ENCODE measurements at regions not wholly inside any gene's neighbourhood (a gene's known extent, or its start where the extent isn't known, plus 50 kb on each side); places are given as distances from the start of the nearest gene placed in this dataset.

- CTCF ChIA-PET (ENCODE audit: partially characterized antibody) = no interaction called here
- H3K27me3 Mint-ChIP-seq = peaks cover 6 to 18% of the 10 kb centered on the region in 2 donors
Observed at GRCh38 chr22:27329131-27329850, 472.3 kb downstream of the MN1 start.

GRCh38 chr22:27329966-27330645, 471.4 kb downstream of the MN1 start:
- POLR2A ChIA-PET (ENCODE audit: partially characterized antibody) = no interaction called here
- no peaks in the 10 kb centered on the region for H3K9me3 ChIP-seq (ENCODE audit: control insufficient read depth in 1 of 2, low read length in 2 of 2)
- intact Hi-C loops (cut with micrococcal nuclease) = no loop called here
- H3K36me3 Mint-ChIP-seq = no peaks in the 10 kb centered on the region
- no peak for DNase-seq
- H3K4me3 Mint-ChIP-seq = no peak overlapping the region
- H3K4me3 ChIP-seq (ENCODE audit: low read length in 2 of 2) = no peak overlapping the region
- H3K27ac Mint-ChIP-seq = no peak overlapping the region
- no peak overlapping the region for H3K27ac ChIP-seq (ENCODE audit: low read depth, low read length)
- CTCF ChIA-PET (ENCODE audit: partially characterized antibody) = no interaction called here
- peaks cover 8% of the 10 kb centered on the region for H3K27me3 ChIP-seq (ENCODE audit: insufficient read depth, low read length)
- H3K27me3 Mint-ChIP-seq = peaks cover 6 to 22% of the 10 kb centered on the region in 2 donors
- H3K4me1 ChIP-seq (ENCODE audit: insufficient read depth, low read length) = no peaks in the 10 kb centered on the region
- H3K9me3 Mint-ChIP-seq = peaks cover 0 to 4% (median 0%) of the 10 kb centered on the region in 8 donors
- H3K4me1 Mint-ChIP-seq = no peaks in the 10 kb centered on the region
- H3K36me3 ChIP-seq (ENCODE audit: insufficient read depth, low read length) = no peaks in the 10 kb centered on the region

More at GRCh38 chr22:27329131-27329850, 472.3 kb downstream of the MN1 start:
- H3K4me3 ChIP-seq (ENCODE audit: low read length in 2 of 2) = no peak overlapping the region
- H3K27ac Mint-ChIP-seq = no peak overlapping the region
- DNase-seq = no peak
- intact Hi-C loops (cut with micrococcal nuclease) = no loop called here
- H3K9me3 ChIP-seq (ENCODE audit: control insufficient read depth in 1 of 2, low read length in 2 of 2) = no peaks in the 10 kb centered on the region
- no peaks in the 10 kb centered on the region for H3K36me3 Mint-ChIP-seq
- no peaks in the 10 kb centered on the region for H3K4me1 Mint-ChIP-seq
- peaks cover 0 to 5% (median 3%) of the 10 kb centered on the region in 8 donors for H3K9me3 Mint-ChIP-seq
- POLR2A ChIA-PET (ENCODE audit: partially characterized antibody) = no interaction called here
- H3K27me3 ChIP-seq (ENCODE audit: insufficient read depth, low read length) = peaks cover 8% of the 10 kb centered on the region
- H3K4me3 Mint-ChIP-seq = peak overlapping the region in 1 of 8 donors; percentile 33
- no peaks in the 10 kb centered on the region for H3K4me1 ChIP-seq (ENCODE audit: insufficient read depth, low read length)
- no peak overlapping the region for H3K27ac ChIP-seq (ENCODE audit: low read depth, low read length)
- no peaks in the 10 kb centered on the region for H3K36me3 ChIP-seq (ENCODE audit: insufficient read depth, low read length)

- Histone ChIP-seq H3K27me3 (ENCODE audit: insufficient read depth, low read length) (peaks cover 8% of the 10 kb centered on the region), H3K27ac (ENCODE audit: low read depth, low read length) (no peak overlapping the region), H3K9me3 (ENCODE audit: control insufficient read depth in 1 of 2, low read length in 2 of 2) (no peaks in the 10 kb centered on the region), H3K4me1 (ENCODE audit: insufficient read depth, low read length) (no peaks in the 10 kb centered on the region), H3K4me3 (ENCODE audit: low read length in 2 of 2) (no peak overlapping the region), H3K36me3 (ENCODE audit: insufficient read depth, low read length) (no peaks in the 10 kb centered on the region)
- ChIA-PET POLR2A (ENCODE audit: partially characterized antibody) (no interaction called here), CTCF (ENCODE audit: partially characterized antibody) (no interaction called here)
- H3K27ac Mint-ChIP-seq = no peak overlapping the region
- H3K4me3 Mint-ChIP-seq = no peak overlapping the region
- peaks cover 6 to 22% of the 10 kb centered on the region in 2 donors for H3K27me3 Mint-ChIP-seq
- peaks cover 0 to 4% (median 0%) of the 10 kb centered on the region in 8 donors for H3K9me3 Mint-ChIP-seq
- no peaks in the 10 kb centered on the region for H3K4me1 Mint-ChIP-seq
- no peak for DNase-seq
- intact Hi-C loops (cut with micrococcal nuclease) = no loop called here
- H3K36me3 Mint-ChIP-seq = no peaks in the 10 kb centered on the region
Observed at GRCh38 chr22:27331526-27332281, 469.9 kb downstream of the MN1 start.

GRCh38 chr22:27335102-27335660, 466.4 kb downstream of the MN1 start:
- intact Hi-C loops (cut with micrococcal nuclease) = no loop called here
- Histone ChIP-seq H3K4me1 (ENCODE audit: insufficient read depth, low read length) (no peaks in the 10 kb centered on the region), H3K27me3 (ENCODE audit: insufficient read depth, low read length) (peaks cover 8% of the 10 kb centered on the region), H3K4me3 (ENCODE audit: low read length in 2 of 2) (no peak overlapping the region), H3K27ac (ENCODE audit: low read depth, low read length) (no peak overlapping the region), H3K36me3 (ENCODE audit: insufficient read depth, low read length) (no peaks in the 10 kb centered on the region), H3K9me3 (ENCODE audit: control insufficient read depth in 1 of 2, low read length in 2 of 2) (no peaks in the 10 kb centered on the region)
- no peak overlapping the region for H3K27ac Mint-ChIP-seq
- ChIA-PET POLR2A (ENCODE audit: partially characterized antibody) (no interaction called here), CTCF (ENCODE audit: partially characterized antibody) (no interaction called here)
- no peaks in the 10 kb centered on the region for H3K4me1 Mint-ChIP-seq
- H3K27me3 Mint-ChIP-seq = peaks cover 6 to 18% of the 10 kb centered on the region in 2 donors
- H3K4me3 Mint-ChIP-seq = no peak overlapping the region
- no peak for DNase-seq
- peaks cover 0 to 2% (median 0%) of the 10 kb centered on the region in 8 donors for H3K9me3 Mint-ChIP-seq
- H3K36me3 Mint-ChIP-seq = no peaks in the 10 kb centered on the region

- H3K9me3 Mint-ChIP-seq = peaks cover 0 to 2% (median 0%) of the 10 kb centered on the region in 8 donors
- no peaks in the 10 kb centered on the region for H3K9me3 ChIP-seq (ENCODE audit: control insufficient read depth in 1 of 2, low read length in 2 of 2)
- no peaks in the 10 kb centered on the region for H3K27me3 ChIP-seq (ENCODE audit: insufficient read depth, low read length)
- no peaks in the 10 kb centered on the region for H3K4me1 ChIP-seq (ENCODE audit: insufficient read depth, low read length)
- H3K4me3 ChIP-seq (ENCODE audit: low read length in 2 of 2) = no peak overlapping the region
- POLR2A ChIA-PET (ENCODE audit: partially characterized antibody) = no interaction called here
- intact Hi-C loops (cut with micrococcal nuclease) = no loop called here
- CTCF ChIA-PET (ENCODE audit: partially characterized antibody) = no interaction called here
- no peak overlapping the region for H3K27ac Mint-ChIP-seq
- H3K4me1 Mint-ChIP-seq = no peaks in the 10 kb centered on the region
- H3K27me3 Mint-ChIP-seq = peaks cover 2 to 15% of the 10 kb centered on the region in 2 donors
- DNase-seq = no peak
- no peak overlapping the region for H3K27ac ChIP-seq (ENCODE audit: low read depth, low read length)
- H3K4me3 Mint-ChIP-seq = no peak overlapping the region
- H3K36me3 ChIP-seq (ENCODE audit: insufficient read depth, low read length) = no peaks in the 10 kb centered on the region
- no peaks in the 10 kb centered on the region for H3K36me3 Mint-ChIP-seq
Observed at GRCh38 chr22:27336151-27337090, 465.1 kb downstream of the MN1 start.

- DNase-seq = no peak
- H3K9me3 Mint-ChIP-seq = peaks cover 0 to 3% (median 0%) of the 10 kb centered on the region in 8 donors
- H3K27me3 Mint-ChIP-seq = peaks cover 0 to 13% of the 10 kb centered on the region in 2 donors
- no peaks in the 10 kb centered on the region for H3K4me1 Mint-ChIP-seq
- Histone ChIP-seq H3K9me3 (ENCODE audit: control insufficient read depth in 1 of 2, low read length in 2 of 2) (no peaks in the 10 kb centered on the region), H3K4me3 (ENCODE audit: low read length in 2 of 2) (no peak overlapping the region), H3K4me1 (ENCODE audit: insufficient read depth, low read length) (no peaks in the 10 kb centered on the region), H3K27ac (ENCODE audit: low read depth, low read length) (no peak overlapping the region), H3K27me3 (ENCODE audit: insufficient read depth, low read length) (no peaks in the 10 kb centered on the region), H3K36me3 (ENCODE audit: insufficient read depth, low read length) (no peaks in the 10 kb centered on the region)
- intact Hi-C loops (cut with micrococcal nuclease) = no loop called here
- ChIA-PET CTCF (ENCODE audit: partially characterized antibody) (no interaction called here), POLR2A (ENCODE audit: partially characterized antibody) (no interaction called here)
- H3K27ac Mint-ChIP-seq = no peak overlapping the region
- H3K4me3 Mint-ChIP-seq = no peak overlapping the region
- H3K36me3 Mint-ChIP-seq = no peaks in the 10 kb centered on the region
Observed at GRCh38 chr22:27337676-27338075, 463.9 kb downstream of the MN1 start.

Data from CD4-positive, alpha-beta memory T cell (primary cell).